NCI-H2227 (cell line): ENCODE measurements at regions not wholly inside any gene's neighbourhood (a gene's known extent, or its start where the extent isn't known, plus 50 kb on each side); places are given as distances from the start of the nearest gene placed in this dataset.
"Not testable (repeated sequence)": the region's sequence is repeated elsewhere in the genome, so short reads cannot be mapped to it uniquely, and the experiment has no call there.

ENCODE experiments used
- DNase-seq: peaks from one replicate; lab custom pipeline; 2025; ENCODE audit not compliant: unreplicated experiment; lab: John Stamatoyannopoulos, UW

GRCh38 chr4:111115881-111116280 lies 493.0 kb upstream of the PITX2 start:
- no peak for DNase-seq

GRCh38 chr4:111120191-111120590 lies 497.3 kb upstream of the PITX2 start:
- DNase-seq, result no peak

- no peak for DNase-seq
These were observed 503.5 kb upstream of the PITX2 start for GRCh38 chr4:111126340-111126739.

GRCh38 chr4:111127841-111128240 lies 505.0 kb upstream of the PITX2 start:
- no peak for DNase-seq

GRCh38 chr4:111128327-111128726 lies 505.4 kb upstream of the PITX2 start:
- no peak for DNase-seq

- DNase-seq, result no peak
These were observed 513.6 kb upstream of the PITX2 start for GRCh38 chr4:111136438-111136837.

- DNase-seq, result no peak
These were observed 514.1 kb upstream of the PITX2 start for GRCh38 chr4:111136967-111137366.

- no peak for DNase-seq
These were observed 520.6 kb upstream of the PITX2 start for GRCh38 chr4:111143510-111143909.

- no peak for DNase-seq
These were observed 532.1 kb upstream of the PITX2 start for GRCh38 chr4:111154934-111155333.

- DNase-seq, result not testable (repeated sequence)
These were observed 541.7 kb upstream of the PITX2 start for GRCh38 chr4:111164556-111164955.

GRCh38 chr4:111174331-111174730 lies 551.5 kb upstream of the PITX2 start:
- no peak for DNase-seq

GRCh38 chr4:111178231-111178630 lies 555.4 kb upstream of the PITX2 start:
- DNase-seq, result no peak

GRCh38 chr4:111187108-111187507 lies 564.2 kb upstream of the PITX2 start:
- DNase-seq, result no peak

GRCh38 chr4:111198446-111198845 lies 575.6 kb upstream of the PITX2 start:
- no peak for DNase-seq

GRCh38 chr4:111204797-111205196 lies 581.9 kb upstream of the PITX2 start:
- no peak for DNase-seq

- DNase-seq, result no peak
These were observed 586.1 kb upstream of the PITX2 start for GRCh38 chr4:111208970-111209369.

- no peak for DNase-seq
These were observed 586.8 kb upstream of the PITX2 start for GRCh38 chr4:111209706-111210105.

- DNase-seq, result no peak
These were observed 587.7 kb upstream of the PITX2 start for GRCh38 chr4:111210595-111210994.

GRCh38 chr4:111213531-111213930 lies 590.7 kb upstream of the PITX2 start:
- no peak for DNase-seq

GRCh38 chr4:111214371-111214770 lies 591.5 kb upstream of the PITX2 start:
- DNase-seq, result no peak

GRCh38 chr4:111215755-111216154 lies 592.9 kb upstream of the PITX2 start:
- no peak for DNase-seq

- no peak for DNase-seq
These were observed 593.9 kb upstream of the PITX2 start for GRCh38 chr4:111216791-111217190.

- no peak for DNase-seq
These were observed 598.5 kb upstream of the PITX2 start for GRCh38 chr4:111221371-111221770.

GRCh38 chr4:111228396-111228795 lies 605.5 kb upstream of the PITX2 start:
- DNase-seq, result no peak
